ENCODE measurements at regions not wholly inside any gene's neighbourhood (a gene's known extent, or its start where the extent isn't known, plus 50 kb on each side); places are given as distances from the start of the nearest gene placed in this dataset.
"Not testable (repeated sequence)": the region's sequence is repeated elsewhere in the genome, so short reads cannot be mapped to it uniquely, and the experiment has no call there.

- DNase-seq (ENCODE audit: low spot score) = not testable (repeated sequence)
Measured at GRCh38 chr6:119726912-119727311, 377.4 kb upstream of the MAN1A1 start.

GRCh38 chr6:119726086-119726485 lies 376.5 kb upstream of the MAN1A1 start:
- DNase-seq (ENCODE audit: low spot score) = no peak

- no peak for DNase-seq (ENCODE audit: low spot score)
Measured at GRCh38 chr6:119720160-119720559, 370.6 kb upstream of the MAN1A1 start.

- DNase-seq (ENCODE audit: low spot score) = no peak
Measured at GRCh38 chr6:119717942-119718341, 368.4 kb upstream of the MAN1A1 start.

- DNase-seq (ENCODE audit: low spot score) = no peak
Measured at GRCh38 chr6:119716668-119717270, 367.2 kb upstream of the MAN1A1 start.

GRCh38 chr6:119713903-119714302 lies 364.3 kb upstream of the MAN1A1 start:
- no peak for DNase-seq (ENCODE audit: low spot score)

GRCh38 chr6:119686644-119687043 lies 337.1 kb upstream of the MAN1A1 start:
- DNase-seq (ENCODE audit: low spot score) = no peak

- DNase-seq (ENCODE audit: low spot score) = no peak
Measured at GRCh38 chr6:119686240-119686639, 336.7 kb upstream of the MAN1A1 start.

- no peak for DNase-seq (ENCODE audit: low spot score)
Measured at GRCh38 chr6:119683671-119684070, 334.1 kb upstream of the MAN1A1 start.

- no peak for DNase-seq (ENCODE audit: low spot score)
Measured at GRCh38 chr6:119683031-119683430, 333.5 kb upstream of the MAN1A1 start.

GRCh38 chr6:119678961-119679360 lies 329.4 kb upstream of the MAN1A1 start:
- no peak for DNase-seq (ENCODE audit: low spot score)

- no peak for DNase-seq (ENCODE audit: low spot score)
Measured at GRCh38 chr6:119677384-119677783, 327.8 kb upstream of the MAN1A1 start.

GRCh38 chr6:119676961-119677360 lies 327.4 kb upstream of the MAN1A1 start:
- DNase-seq (ENCODE audit: low spot score) = no peak

- DNase-seq (ENCODE audit: low spot score) = no peak
Measured at GRCh38 chr6:119676230-119676629, 326.7 kb upstream of the MAN1A1 start.

- no peak for DNase-seq (ENCODE audit: low spot score)
Measured at GRCh38 chr6:119673741-119674140, 324.2 kb upstream of the MAN1A1 start.

- no peak for DNase-seq (ENCODE audit: low spot score)
Measured at GRCh38 chr6:119672725-119673124, 323.2 kb upstream of the MAN1A1 start.

- DNase-seq (ENCODE audit: low spot score) = no peak
Measured at GRCh38 chr6:119671105-119671504, 321.5 kb upstream of the MAN1A1 start.

- DNase-seq (ENCODE audit: low spot score) = no peak
Measured at GRCh38 chr6:119669221-119669620, 319.7 kb upstream of the MAN1A1 start.

GRCh38 chr6:119665432-119665831 lies 315.9 kb upstream of the MAN1A1 start:
- not testable (repeated sequence) for DNase-seq (ENCODE audit: low spot score)

- DNase-seq (ENCODE audit: low spot score) = no peak
Measured at GRCh38 chr6:119661628-119662027, 312.1 kb upstream of the MAN1A1 start.

- DNase-seq (ENCODE audit: low spot score) = no peak
Measured at GRCh38 chr6:119661078-119661477, 311.5 kb upstream of the MAN1A1 start.

- no peak for DNase-seq (ENCODE audit: low spot score)
Measured at GRCh38 chr6:119658917-119659316, 309.4 kb upstream of the MAN1A1 start.

- DNase-seq (ENCODE audit: low spot score) = no peak
Measured at GRCh38 chr6:119655124-119655523, 305.6 kb upstream of the MAN1A1 start.

- no peak for DNase-seq (ENCODE audit: low spot score)
Measured at GRCh38 chr6:119653329-119653728, 303.8 kb upstream of the MAN1A1 start.

GRCh38 chr6:119649531-119649930 lies 300.0 kb upstream of the MAN1A1 start:
- DNase-seq (ENCODE audit: low spot score) = no peak

All from LoVo (cell line).